ENCODE measurements at regions not wholly inside any gene's neighbourhood (a gene's known extent, or its start where the extent isn't known, plus 50 kb on each side); places are given as distances from the start of the nearest gene placed in this dataset.

- TF ChIP-seq, protein P1, sequence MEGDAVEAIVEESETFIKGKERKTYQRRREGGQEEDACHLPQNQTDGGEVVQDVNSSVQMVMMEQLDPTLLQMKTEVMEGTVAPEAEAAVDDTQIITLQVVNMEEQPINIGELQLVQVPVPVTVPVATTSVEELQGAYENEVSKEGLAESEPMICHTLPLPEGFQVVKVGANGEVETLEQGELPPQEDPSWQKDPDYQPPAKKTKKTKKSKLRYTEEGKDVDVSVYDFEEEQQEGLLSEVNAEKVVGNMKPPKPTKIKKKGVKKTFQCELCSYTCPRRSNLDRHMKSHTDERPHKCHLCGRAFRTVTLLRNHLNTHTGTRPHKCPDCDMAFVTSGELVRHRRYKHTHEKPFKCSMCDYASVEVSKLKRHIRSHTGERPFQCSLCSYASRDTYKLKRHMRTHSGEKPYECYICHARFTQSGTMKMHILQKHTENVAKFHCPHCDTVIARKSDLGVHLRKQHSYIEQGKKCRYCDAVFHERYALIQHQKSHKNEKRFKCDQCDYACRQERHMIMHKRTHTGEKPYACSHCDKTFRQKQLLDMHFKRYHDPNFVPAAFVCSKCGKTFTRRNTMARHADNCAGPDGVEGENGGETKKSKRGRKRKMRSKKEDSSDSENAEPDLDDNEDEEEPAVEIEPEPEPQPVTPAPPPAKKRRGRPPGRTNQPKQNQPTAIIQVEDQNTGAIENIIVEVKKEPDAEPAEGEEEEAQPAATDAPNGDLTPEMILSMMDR (IDR thresholded peaks at IDR 0.05; ENCODE audit: extremely low read depth in 1 of 2, insufficient read depth in 1 of 2, low read depth in 1 of 2, low read length in 2 of 2), result no peak
- TF ChIP-seq POLR2A (IDR thresholded peaks at IDR 0.05; ENCODE audit: low read depth, low read length) (no peak), GATA2 (IDR thresholded peaks at IDR 0.05; ENCODE audit: insufficient read depth, insufficient read length, low read depth, low read length) (no peak)
Measured at GRCh38 chr3:182052757-182053156, 341.0 kb downstream of the SOX2 start.
